Smooth muscle cell (in vitro differentiated cells): ENCODE measurements at regions not wholly inside any gene's neighbourhood (a gene's known extent, or its start where the extent isn't known, plus 50 kb on each side); places are given as distances from the start of the nearest gene placed in this dataset.

Experiments used
- DNase-seq: peaks from one replicate; lab custom pipeline; 2025; ENCODE audit not compliant: unreplicated experiment; lab: John Stamatoyannopoulos, UW
- H2AFZ ChIP-seq: fragments of 200-600 bp; sonication (generic); 2 replicates; pipeline ENCODE4 v1.6.0; 2016; ENCODE audit warnings: antibody characterized with exemption, low read depth, mild to moderate bottlenecking
- H3F3A ChIP-seq: fragments of 200-600 bp; sonication (generic); 2 replicates; pipeline ENCODE4 v1.6.0; 2017; ENCODE audit warnings: antibody characterized with exemption, low read depth
- H3K27ac ChIP-seq: fragments of 200-600 bp; sonication (generic); 2 replicates; pipeline ENCODE4 v1.5.1; 2016; ENCODE audit warnings: low read depth, mild to moderate bottlenecking
- H3K27me3 ChIP-seq: fragments of 200-600 bp; sonication (generic); 2 replicates; pipeline ENCODE4 v1.6.1; 2016; ENCODE audit warnings: low read depth, mild to moderate bottlenecking
- H3K36me3 ChIP-seq: fragments of 200-600 bp; sonication (generic); 2 replicates; pipeline ENCODE4 v1.5.1; 2016; ENCODE audit warnings: low read depth
- H3K4me1 ChIP-seq: fragments of 200-600 bp; sonication (generic); 2 replicates; pipeline ENCODE4 v1.5.1; 2016; ENCODE audit warnings: low read depth
- H3K4me2 ChIP-seq: fragments of 200-600 bp; sonication (generic); 2 replicates; pipeline ENCODE4 v1.6.0; 2016; ENCODE audit warnings: mild to moderate bottlenecking
- H3K4me3 ChIP-seq: fragments of 200-600 bp; sonication (generic); 2 replicates; pipeline ENCODE4 v1.5.1; 2016; ENCODE audit warnings: mild to moderate bottlenecking
- H3K79me2 ChIP-seq: fragments of 200-600 bp; sonication (generic); 2 replicates; pipeline ENCODE4 v1.6.0; 2016; ENCODE audit warnings: low read depth, mild to moderate bottlenecking
- H3K9ac ChIP-seq: fragments of 200-600 bp; sonication (generic); 2 replicates; pipeline ENCODE4 v1.6.0; 2016; ENCODE audit warnings: low read depth
- H3K9me3 ChIP-seq: fragments of 200-600 bp; sonication (generic); replicated peaks from 2 replicates; pipeline ENCODE4 v1.5.1; 2016; ENCODE audit warnings: low read depth
- H4K20me1 ChIP-seq: fragments of 200-600 bp; sonication (generic); 2 replicates; pipeline ENCODE4 v1.6.0; 2016; ENCODE audit warnings: low read depth
- CTCF ChIP-seq: fragments of 200-600 bp; sonication (generic); IDR thresholded peaks from 2 replicates; pipeline ENCODE4 v1.5.1; 2017; ENCODE audit warnings: borderline replicate concordance, mild to moderate bottlenecking, antibody characterized with exemption; ENCODE audit not compliant: insufficient read depth, poor library complexity, severe bottlenecking
- WGBS: methylation state at CpG from one replicate; pipeline ENCODE4 v1.1.7; 2016; ENCODE audit warnings: low lambda C conversion rate; 5-methylcytosine and 5-hydroxymethylcytosine counted together

GRCh38 chr12:74144396-74144795, 393.2 kb upstream of the ATXN7L3B start:
- TF ChIP-seq CTCF: no peak
- no peak overlapping the region for H3K4me2 ChIP-seq
- no peaks in the 10 kb centered on the region for H3F3A ChIP-seq
- no peaks in the 10 kb centered on the region for H4K20me1 ChIP-seq
- no peaks in the 10 kb centered on the region for H3K36me3 ChIP-seq
- no peaks in the 10 kb centered on the region for H3K4me1 ChIP-seq
- H3K27me3 ChIP-seq: no peaks in the 10 kb centered on the region
- WGBS: 93% methylated on average over 4 of the region's 4 CpGs
- DNase-seq: no peak
- no peak overlapping the region for H3K4me3 ChIP-seq
- no peaks in the 10 kb centered on the region for H3K9me3 ChIP-seq
- H3K79me2 ChIP-seq: no peaks in the 10 kb centered on the region
- H2AFZ ChIP-seq: no peak overlapping the region
- no peak overlapping the region for H3K9ac ChIP-seq
- H3K27ac ChIP-seq: no peak overlapping the region

GRCh38 chr12:74145328-74145727, 392.3 kb upstream of the ATXN7L3B start:
- no peak overlapping the region for H3K9ac ChIP-seq
- no peaks in the 10 kb centered on the region for H3K36me3 ChIP-seq
- H3K4me1 ChIP-seq: no peaks in the 10 kb centered on the region
- no peak for TF ChIP-seq CTCF
- no peak overlapping the region for H2AFZ ChIP-seq
- no peaks in the 10 kb centered on the region for H3K27me3 ChIP-seq
- WGBS: 82% methylated on average over 1 of the region's 1 CpG
- no peaks in the 10 kb centered on the region for H3K9me3 ChIP-seq
- no peak overlapping the region for H3K4me2 ChIP-seq
- no peaks in the 10 kb centered on the region for H3F3A ChIP-seq
- H3K27ac ChIP-seq: no peak overlapping the region
- no peak for DNase-seq
- H3K4me3 ChIP-seq: no peak overlapping the region
- H4K20me1 ChIP-seq: no peaks in the 10 kb centered on the region
- no peaks in the 10 kb centered on the region for H3K79me2 ChIP-seq

GRCh38 chr12:74148849-74149248, 388.8 kb upstream of the ATXN7L3B start:
- H3K27me3 ChIP-seq: no peaks in the 10 kb centered on the region
- H3K4me2 ChIP-seq: no peak overlapping the region
- no peak for DNase-seq
- TF ChIP-seq CTCF: no peak
- no peak overlapping the region for H3K9ac ChIP-seq
- H3K9me3 ChIP-seq: no peaks in the 10 kb centered on the region
- H3K79me2 ChIP-seq: no peaks in the 10 kb centered on the region
- no peaks in the 10 kb centered on the region for H4K20me1 ChIP-seq
- H3K36me3 ChIP-seq: no peaks in the 10 kb centered on the region
- H3F3A ChIP-seq: no peaks in the 10 kb centered on the region
- H2AFZ ChIP-seq: no peak overlapping the region
- no peak overlapping the region for H3K4me3 ChIP-seq
- H3K4me1 ChIP-seq: no peaks in the 10 kb centered on the region
- 84% methylated on average over 2 of the region's 2 CpGs for WGBS
- no peak overlapping the region for H3K27ac ChIP-seq

GRCh38 chr12:74152370-74152769, 385.3 kb upstream of the ATXN7L3B start:
- H3K9ac ChIP-seq: no peak overlapping the region

More at GRCh38 chr12:74152370-74152769, 385.3 kb upstream of the ATXN7L3B start:
- H3K27ac ChIP-seq: no peak overlapping the region
- DNase-seq: no peak
- H3K36me3 ChIP-seq: no peaks in the 10 kb centered on the region
- no peak for TF ChIP-seq CTCF
- no peaks in the 10 kb centered on the region for H3F3A ChIP-seq
- no peaks in the 10 kb centered on the region for H3K79me2 ChIP-seq
- H3K4me3 ChIP-seq: no peak overlapping the region
- H4K20me1 ChIP-seq: no peaks in the 10 kb centered on the region
- no peak overlapping the region for H3K4me2 ChIP-seq
- H3K4me1 ChIP-seq: no peaks in the 10 kb centered on the region
- no peaks in the 10 kb centered on the region for H3K9me3 ChIP-seq
- 64% methylated on average over 2 of the region's 2 CpGs for WGBS
- H3K27me3 ChIP-seq: no peaks in the 10 kb centered on the region
- H2AFZ ChIP-seq: no peak overlapping the region
